ENCODE measurements at regions not wholly inside any gene's neighbourhood (a gene's known extent, or its start where the extent isn't known, plus 50 kb on each side); places are given as distances from the start of the nearest gene placed in this dataset.

GRCh38 chr15:39180030-39180429 lies 400.8 kb upstream of the THBS1 start:
- CTCF ChIA-PET: interaction anchor here (1.5 kb wide), 2 partner anchors 18 to 26 kb away, joined by 4 read pairs; no protein-coding TSS in a partner anchor
- POLR2A ChIA-PET: no interaction called here
- no peak for DNase-seq (ENCODE audit: extremely low spot score)
- no peak for TF ChIP-seq CTCF (IDR thresholded peaks at IDR 0.05; ENCODE audit: control extremely low read depth, extremely low read depth, low read depth, missing control alignments)

GRCh38 chr15:39180483-39180933 lies 400.4 kb upstream of the THBS1 start:
- DNase-seq (ENCODE audit: extremely low spot score): no peak
- POLR2A ChIA-PET: no interaction called here
- CTCF ChIA-PET: interaction anchor here (1.0 to 1.5 kb wide), 3 partner anchors 10 to 26 kb away, joined by 4 read pairs; no protein-coding TSS in a partner anchor
- no peak for TF ChIP-seq CTCF (IDR thresholded peaks at IDR 0.05; ENCODE audit: control extremely low read depth, extremely low read depth, low read depth, missing control alignments)

- CTCF ChIA-PET: interaction anchor here (0.6 to 1.5 kb wide), 3 partner anchors 9 to 27 kb away, joined by 3 to 4 read pairs (median 4); no protein-coding TSS in a partner anchor
Measured at GRCh38 chr15:39181056-39181747, 399.7 kb upstream of the THBS1 start.

GRCh38 chr15:39181940-39182339 lies 398.9 kb upstream of the THBS1 start:
- CTCF ChIA-PET: no interaction called here
- POLR2A ChIA-PET: no interaction called here
- no peak for DNase-seq (ENCODE audit: extremely low spot score)
- TF ChIP-seq CTCF (IDR thresholded peaks at IDR 0.05; ENCODE audit: control extremely low read depth, extremely low read depth, low read depth, missing control alignments): no peak

More at GRCh38 chr15:39181056-39181747, 399.7 kb upstream of the THBS1 start:
- TF ChIP-seq CTCF (IDR thresholded peaks at IDR 0.05; ENCODE audit: control extremely low read depth, extremely low read depth, low read depth, missing control alignments): no peak
- DNase-seq (ENCODE audit: extremely low spot score): no peak
- POLR2A ChIA-PET: no interaction called here

- TF ChIP-seq CTCF (IDR thresholded peaks at IDR 0.05; ENCODE audit: control extremely low read depth, extremely low read depth, low read depth, missing control alignments): no peak
- no peak for DNase-seq (ENCODE audit: extremely low spot score)
- ChIA-PET POLR2A (no interaction called here), CTCF (interaction anchor here (0.7 to 1.3 kb wide), 2 partner anchors 11 to 62 kb away, joined by 4 to 5 read pairs; no protein-coding TSS in a partner anchor)
Measured at GRCh38 chr15:39183164-39183881, 397.6 kb upstream of the THBS1 start.

- TF ChIP-seq CTCF (IDR thresholded peaks at IDR 0.05; ENCODE audit: control extremely low read depth, extremely low read depth, low read depth, missing control alignments): no peak
- POLR2A ChIA-PET: no interaction called here
Measured at GRCh38 chr15:39184701-39185390, 396.0 kb upstream of the THBS1 start.

More at GRCh38 chr15:39184701-39185390, 396.0 kb upstream of the THBS1 start:
- CTCF ChIA-PET: interaction anchor here (1.3 kb wide), 1 partner anchor 10 kb away, joined by 5 read pairs; no protein-coding TSS in a partner anchor
- DNase-seq (ENCODE audit: extremely low spot score): no peak

All from GM10248 (cell line).